HCT116 (cell line): ENCODE measurements at regions not wholly inside any gene's neighbourhood (a gene's known extent, or its start where the extent isn't known, plus 50 kb on each side); places are given as distances from the start of the nearest gene placed in this dataset.

Experiments
- ATAC-seq: fragments of 200-7000 bp; cut with Tn5 transposase; 2 replicates; pipeline ENCODE4 v1.9.1; 2020; ENCODE audit warnings: mild to moderate bottlenecking, moderate library complexity
- BruUV-seq: library from RNA; stranded (reverse); fragments of 400-500 nt; replicated peaks from 2 replicates; lab custom pipeline; 2021; lab: Mats Ljungman, UMichigan
- CTCF ChIA-PET: fragments of 300-600 bp; sonication (Branson Sonifier 250); formaldehyde crosslinking; loops from one replicate; lab custom pipeline; 2021; ENCODE audit warnings: antibody characterized with exemption; lab: Charles Lee
- POLR2A ChIA-PET: fragments of 300-600, 350-600 bp; sonication (Branson Sonifier 250); formaldehyde crosslinking; loops from one replicate; lab custom pipeline; 2021; ENCODE audit warnings: antibody characterized with exemption; lab: Charles Lee
- RAD21 ChIA-PET, 2 experiments: fragments of 300-600 bp; sonication (Branson Sonifier 250); formaldehyde crosslinking; loops; one replicate each; lab custom pipeline; 2023; ENCODE audit warnings: low total read pairs in 2 of 2; ENCODE audit not compliant: uncharacterized antibody in 2 of 2, unreplicated experiment in 2 of 2, low non-redundant PET in 1 of 2; lab: Charles Lee
- DNase-seq: peaks from one replicate; pipeline ENCODE4 v3.0.0-alpha.2; 2010; ENCODE audit warnings: low read depth, low spot score
- H2AFZ ChIP-seq: fragments of 200-600 bp; shearing (Covaris generic), sonication (generic); 2 replicates; pipeline ENCODE4 v1.6.1; 2017; ENCODE audit warnings: low read depth, mixed run types, mixed read lengths, antibody characterized with exemption, low read length; ENCODE audit not compliant: poor library complexity, severe bottlenecking
- H3K27ac ChIP-seq: 2 replicates; pipeline ENCODE4 v1.5.1; 2012; ENCODE audit warnings: low read depth, low read length
- H3K27me3 ChIP-seq: fragments of 200-600 bp; sonication (generic); 2 replicates; pipeline ENCODE4 v1.6.1; 2016; ENCODE audit warnings: mixed run types, low read length, mixed read lengths; ENCODE audit not compliant: insufficient read depth
- H3K36me3 ChIP-seq, 2 experiments: fragments of 200-500 bp in 1 of 2; fragments of 200-600 bp in 1 of 2; sonication (Bioruptor generic) in 1 of 2; sonication (generic) in 1 of 2; 2 replicates each; pipeline versions ENCODE4 v1.5.1 to v1.6.1; 2014 to 2016; ENCODE audit warnings: low read length in 2 of 2, inconsistent platforms in 1 of 2, mixed read lengths in 1 of 2, mixed run types in 1 of 2; ENCODE audit not compliant: insufficient read depth in 2 of 2, control insufficient read depth in 1 of 2
- H3K4me1 ChIP-seq, 2 experiments: fragments of 200-600 bp in 1 of 2; sonication (generic) in 1 of 2; 2 replicates each; pipeline versions ENCODE4 v1.5.1 to v1.6.1; 2012 to 2017; ENCODE audit warnings: low read length in 2 of 2, inconsistent platforms in 1 of 2, mild to moderate bottlenecking in 1 of 2, mixed read lengths in 1 of 2, mixed run types in 1 of 2, moderate library complexity in 1 of 2; ENCODE audit not compliant: insufficient read depth in 2 of 2, control insufficient read depth in 1 of 2
- H3K4me2 ChIP-seq: fragments of 200-600 bp; sonication (generic); 2 replicates; pipeline ENCODE4 v1.6.1; 2017; ENCODE audit warnings: mixed run types, low read length, mixed read lengths
- H3K4me3 ChIP-seq, 2 experiments: fragments of 200-600 bp in 1 of 2; sonication (generic) in 1 of 2; replicated peaks in 1 of 2; 2 replicates each; pipeline ENCODE4 v1.5.1; 2011 to 2016; ENCODE audit warnings: low read length in 2 of 2, control low read depth in 1 of 2, low read depth in 1 of 2, mild to moderate bottlenecking in 1 of 2, mixed read lengths in 1 of 2, mixed run types in 1 of 2
- H3K79me2 ChIP-seq: fragments of 200-600 bp; sonication (generic); 2 replicates; pipeline ENCODE4 v1.6.1; 2017; ENCODE audit warnings: mild to moderate bottlenecking, mixed run types, low read length, moderate library complexity, mixed read lengths; ENCODE audit not compliant: insufficient read depth
- H3K9ac ChIP-seq: fragments of 200-600 bp; sonication (generic); 2 replicates; pipeline ENCODE4 v1.6.1; 2016; ENCODE audit warnings: low read length, mixed read lengths
- H3K9me2 ChIP-seq: fragments of 200-600 bp; sonication (generic), shearing (Covaris generic); 2 replicates; pipeline ENCODE4 v1.6.1; 2017; ENCODE audit warnings: mixed run types, mild to moderate bottlenecking, moderate library complexity; ENCODE audit not compliant: insufficient read depth
- H3K9me3 ChIP-seq, 2 experiments: fragments of 200-500 bp in 1 of 2; fragments of 200-600 bp in 1 of 2; sonication (Bioruptor generic) in 1 of 2; sonication (generic) in 1 of 2; 2 replicates each; pipeline ENCODE4 v1.6.1; 2014 to 2017; ENCODE audit warnings: low read length in 2 of 2, mixed read lengths in 2 of 2, inconsistent platforms in 1 of 2, low read depth in 1 of 2, mild to moderate bottlenecking in 1 of 2, mixed run types in 1 of 2, moderate library complexity in 1 of 2; ENCODE audit not compliant: control insufficient read depth in 1 of 2, insufficient read depth in 1 of 2
- H4K20me1 ChIP-seq: fragments of 200-600 bp; sonication (generic), shearing (Covaris generic); 2 replicates; pipeline ENCODE4 v1.6.1; 2017; ENCODE audit warnings: mixed run types, mild to moderate bottlenecking, moderate library complexity; ENCODE audit not compliant: insufficient read depth
- ATF3 ChIP-seq: IDR thresholded peaks from 2 replicates; pipeline ENCODE4 v1.6.1; 2012
- EGR1 ChIP-seq: IDR thresholded peaks from 2 replicates; pipeline ENCODE4 v1.6.1; 2012; ENCODE audit warnings: low read depth
- ELF1 ChIP-seq: IDR thresholded peaks from 2 replicates; pipeline ENCODE4 v1.6.1; 2012; ENCODE audit warnings: low read depth, borderline replicate concordance
- EZH2 ChIP-seq: fragments of 200-600 bp; sonication (generic); IDR thresholded peaks from 2 replicates; pipeline ENCODE4 v1.6.1; 2017; ENCODE audit warnings: antibody characterized with exemption, mixed run types
- EZH2phosphoT487 ChIP-seq: fragments of 200-600 bp; IDR thresholded peaks from 2 replicates; pipeline ENCODE4 v1.6.1; 2018; ENCODE audit warnings: antibody characterized with exemption, borderline replicate concordance
- FOSL1 ChIP-seq: IDR thresholded peaks from 2 replicates; pipeline ENCODE4 v1.6.1; 2012; ENCODE audit warnings: low read depth
- JUND ChIP-seq: IDR thresholded peaks from 2 replicates; pipeline ENCODE4 v1.6.1; 2012
- MAX ChIP-seq: IDR thresholded peaks from 2 replicates; pipeline ENCODE4 v1.6.1; 2012
- POLR2A ChIP-seq: IDR thresholded peaks from 2 replicates; pipeline ENCODE4 v1.7.0; 2011; ENCODE audit warnings: borderline replicate concordance; ENCODE audit not compliant: insufficient read depth, insufficient read length; ENCODE audit errors: extremely low read depth
- POLR2AphosphoS5 ChIP-seq: IDR thresholded peaks from 2 replicates; pipeline ENCODE4 v1.6.1; 2011; ENCODE audit warnings: mild to moderate bottlenecking, low read depth, low read length, moderate library complexity
- RAD21 ChIP-seq: IDR thresholded peaks from 2 replicates; pipeline ENCODE4 v1.6.1; 2012; ENCODE audit warnings: low read depth, mild to moderate bottlenecking
- REST ChIP-seq: IDR thresholded peaks from 2 replicates; pipeline ENCODE4 v1.6.1; 2012; ENCODE audit warnings: low read depth
- SIN3A ChIP-seq: IDR thresholded peaks from 2 replicates; pipeline ENCODE4 v1.6.1; 2012; ENCODE audit warnings: low read depth
- SRF ChIP-seq: IDR thresholded peaks from 2 replicates; pipeline ENCODE4 v1.6.1; 2012; ENCODE audit warnings: low read depth
- TCF7L2 ChIP-seq: IDR thresholded peaks from 2 replicates; pipeline ENCODE4 v1.7.0; 2011; ENCODE audit warnings: borderline replicate concordance, inconsistent platforms; ENCODE audit not compliant: insufficient read depth, insufficient read length; ENCODE audit errors: extremely low read depth
- ZBTB33 ChIP-seq: IDR thresholded peaks from 2 replicates; pipeline ENCODE4 v1.6.1; 2011; ENCODE audit warnings: mild to moderate bottlenecking, low read length, moderate library complexity; ENCODE audit not compliant: insufficient replicate concordance; ENCODE audit errors: extremely low read depth
- ZFX ChIP-seq: fragments of 450-650 bp; IDR thresholded peaks from 2 replicates; pipeline ENCODE4 v1.6.1; 2017
- ZNF274 ChIP-seq: fragments of 200-500 bp; sonication (Bioruptor generic); IDR thresholded peaks from 2 replicates; pipeline ENCODE4 v1.6.1; 2014; ENCODE audit warnings: mild to moderate bottlenecking, low read depth, low read length, inconsistent platforms
- intact Hi-C: fragments of 100-400 bp; cut with micrococcal nuclease; formaldehyde crosslinking; loops from 2 replicates; pipeline ENCODE4 v1.10.0; 2022

GRCh38 chr11:127972816-127973215 is 614.5 kb downstream of the ETS1 start:
- TF ChIP-seq EGR1 = no peak
- no peak for TF ChIP-seq MAX
- no peak for TF ChIP-seq POLR2AphosphoS5
- TF ChIP-seq ZFX = no peak
- no peak for TF ChIP-seq POLR2A
- no peak for TF ChIP-seq FOSL1
- no peak for TF ChIP-seq SRF
- no peak for TF ChIP-seq RAD21
- no peak for TF ChIP-seq EZH2
- TF ChIP-seq JUND = no peak
- TF ChIP-seq EZH2phosphoT487 = no peak
- TF ChIP-seq ELF1 = no peak
- no peak for TF ChIP-seq ZNF274
- no peak for TF ChIP-seq ZBTB33
- no peak for TF ChIP-seq SIN3A
- no peak for TF ChIP-seq TCF7L2
- no peak for TF ChIP-seq ATF3
- no peak for TF ChIP-seq REST
- no peaks in the 10 kb centered on the region for H3K36me3 ChIP-seq
- no peak overlapping the region for H3K27ac ChIP-seq
- no peaks in the 10 kb centered on the region for H4K20me1 ChIP-seq
- POLR2A ChIA-PET = no interaction called here
- no peaks in the 10 kb centered on the region for H3K4me1 ChIP-seq
- DNase-seq = no peak
- ATAC-seq = no peak
- RAD21 ChIA-PET = no interaction called here
- H3K27me3 ChIP-seq = no peaks in the 10 kb centered on the region
- no peak overlapping the region for H2AFZ ChIP-seq
- H3K9me3 ChIP-seq = peaks cover 0 to 3% of the 10 kb centered on the region in 2 experiments; a peak in 1 of 4 replicates
- H3K9ac ChIP-seq = no peak overlapping the region
- no TSS peak for BruUV-seq
- CTCF ChIA-PET = no interaction called here
- no peaks in the 10 kb centered on the region for H3K9me2 ChIP-seq
- intact Hi-C loops = loop anchor here (1.0 kb wide), 1 partner anchor 40 kb away; no protein-coding TSS in a partner anchor
- H3K4me2 ChIP-seq = no peak overlapping the region
- H3K4me3 ChIP-seq = no peak overlapping the region
- no peaks in the 10 kb centered on the region for H3K79me2 ChIP-seq
